ENCODE measurements at regions not wholly inside any gene's neighbourhood (a gene's known extent, or its start where the extent isn't known, plus 50 kb on each side); places are given as distances from the start of the nearest gene placed in this dataset.
"Not testable (repeated sequence)": the region's sequence is repeated elsewhere in the genome, so short reads cannot be mapped to it uniquely, and the experiment has no call there.

DNA sequence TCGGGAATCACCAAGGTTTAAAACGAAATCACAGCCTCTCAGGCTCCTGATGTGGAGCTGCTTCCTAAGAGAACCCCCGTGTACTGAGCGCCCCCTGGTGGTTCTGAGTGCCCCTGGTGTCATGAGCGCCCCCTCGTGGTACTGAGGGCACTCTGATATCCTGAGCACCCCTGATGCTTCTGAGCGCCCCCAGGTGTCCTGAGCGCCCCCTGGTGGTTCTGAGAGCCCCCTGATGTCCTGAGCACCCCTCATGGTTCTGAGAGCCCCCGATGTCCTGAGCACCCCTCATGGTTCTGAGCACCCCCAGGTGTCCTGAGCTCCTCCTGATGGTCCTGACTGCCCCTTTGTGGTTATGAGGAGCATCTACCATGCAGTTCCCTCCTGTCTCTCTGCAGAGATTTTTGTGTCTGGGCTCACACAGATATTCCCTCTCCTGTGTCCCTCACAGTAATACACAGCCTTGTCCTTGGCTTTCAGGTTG lies 1092.1 kb downstream of the TMEM121 start:
- not testable (repeated sequence) for H2AFZ ChIP-seq (ENCODE audit: insufficient read depth, low read length, poor library complexity); H3K23ac ChIP-seq (ENCODE audit: low read length); H3K4me3 ChIP-seq (ENCODE audit: low read depth, low read length); H2BK5ac ChIP-seq (ENCODE audit: low read depth, low read length, poor library complexity); H4K12ac ChIP-seq (ENCODE audit: low read depth, low read length); H3K4me2 ChIP-seq (ENCODE audit: low read length); H3K36me3 ChIP-seq (ENCODE audit: control insufficient read depth in 1 of 2, insufficient read depth in 2 of 2, low read length in 2 of 2); H3K4ac ChIP-seq (ENCODE audit: low read depth, low read length); H2AK5ac ChIP-seq (ENCODE audit: low read length); H3K14ac ChIP-seq (ENCODE audit: low read length); H2BK120ac ChIP-seq (ENCODE audit: insufficient read depth, low read length, poor library complexity); H3K79me1 ChIP-seq (ENCODE audit: low read length); H4K8ac ChIP-seq (ENCODE audit: low read depth, low read length); H3K27ac ChIP-seq (ENCODE audit: low read depth, low read length); H3K4me1 ChIP-seq (ENCODE audit: control insufficient read depth in 1 of 2, insufficient read depth in 2 of 2, low read length in 2 of 2); H2BK12ac ChIP-seq (ENCODE audit: low read length); H3K9ac ChIP-seq (ENCODE audit: low read length); H3K27me3 ChIP-seq (ENCODE audit: insufficient read depth, low read length); H3K18ac ChIP-seq (ENCODE audit: low read length); H3K79me2 ChIP-seq (ENCODE audit: control insufficient read depth, insufficient read depth, low read length, poor library complexity); H4K91ac ChIP-seq (ENCODE audit: low read depth, low read length)
- H3K9me3 ChIP-seq (ENCODE audit: insufficient read depth, low read depth, low read length) = peaks cover 32% of the 10 kb centered on the region
- peak in 1 of 2 donors; percentile 17 for DNase-seq
- no CpG with 5 or more reads among the region's 9 CpGs for WGBS (ENCODE audit: extremely low coverage, insufficient coverage, insufficient read length)

DNA sequence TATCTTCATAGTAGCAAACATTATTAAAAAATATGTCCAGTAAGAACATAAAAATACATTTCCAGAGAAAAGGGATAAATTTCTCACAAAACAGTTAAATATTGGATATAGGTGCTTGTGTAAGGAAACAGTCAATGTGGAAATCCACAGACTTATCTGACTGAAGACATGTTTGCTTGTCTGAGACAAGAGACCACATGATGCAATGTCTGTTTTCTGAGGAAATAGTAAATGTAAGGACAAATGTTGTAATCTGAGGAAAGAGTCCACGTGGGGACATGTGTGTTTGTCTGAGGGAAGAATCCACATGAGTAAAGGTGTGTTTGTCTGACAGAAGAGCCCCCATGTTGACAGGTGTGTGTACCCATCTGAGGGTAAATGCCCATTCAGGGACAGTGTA lies 1093.2 kb downstream of the TMEM121 start:
- no peak overlapping the region for H2AK5ac ChIP-seq (ENCODE audit: low read length)
- no peaks in the 10 kb centered on the region for H3K4me1 ChIP-seq (ENCODE audit: control insufficient read depth in 1 of 2, insufficient read depth in 2 of 2, low read length in 2 of 2)
- H4K91ac ChIP-seq (ENCODE audit: low read depth, low read length) = no peak overlapping the region
- H2BK5ac ChIP-seq (ENCODE audit: low read depth, low read length, poor library complexity) = no peak overlapping the region
- H3K4me3 ChIP-seq (ENCODE audit: low read depth, low read length) = no peak overlapping the region
- DNase-seq = no peak
- no peaks in the 10 kb centered on the region for H3K27me3 ChIP-seq (ENCODE audit: insufficient read depth, low read length)
- H3K9me3 ChIP-seq (ENCODE audit: insufficient read depth, low read depth, low read length) = peaks cover 31% of the 10 kb centered on the region
- H3K23ac ChIP-seq (ENCODE audit: low read length) = no peak overlapping the region
- no peak overlapping the region for H4K12ac ChIP-seq (ENCODE audit: low read depth, low read length)
- H3K9ac ChIP-seq (ENCODE audit: low read length) = no peak overlapping the region
- H4K8ac ChIP-seq (ENCODE audit: low read depth, low read length) = no peak overlapping the region
- H3K4ac ChIP-seq (ENCODE audit: low read depth, low read length) = no peak overlapping the region
- H3K79me1 ChIP-seq (ENCODE audit: low read length) = no peaks in the 10 kb centered on the region
- H3K79me2 ChIP-seq (ENCODE audit: control insufficient read depth, insufficient read depth, low read length, poor library complexity) = no peaks in the 10 kb centered on the region
- no peak overlapping the region for H3K18ac ChIP-seq (ENCODE audit: low read length)
- H3K27ac ChIP-seq (ENCODE audit: low read depth, low read length) = no peak overlapping the region
- WGBS (ENCODE audit: extremely low coverage, insufficient coverage, insufficient read length) = no CpG with 5 or more reads among the region's 1 CpG
- H2BK12ac ChIP-seq (ENCODE audit: low read length) = no peak overlapping the region
- H3K4me2 ChIP-seq (ENCODE audit: low read length) = no peak overlapping the region
- H2AFZ ChIP-seq (ENCODE audit: insufficient read depth, low read length, poor library complexity) = no peak overlapping the region
- H3K14ac ChIP-seq (ENCODE audit: low read length) = no peak overlapping the region
- no peak overlapping the region for H2BK120ac ChIP-seq (ENCODE audit: insufficient read depth, low read length, poor library complexity)
- no peaks in the 10 kb centered on the region for H3K36me3 ChIP-seq (ENCODE audit: control insufficient read depth in 1 of 2, insufficient read depth in 2 of 2, low read length in 2 of 2)

DNA sequence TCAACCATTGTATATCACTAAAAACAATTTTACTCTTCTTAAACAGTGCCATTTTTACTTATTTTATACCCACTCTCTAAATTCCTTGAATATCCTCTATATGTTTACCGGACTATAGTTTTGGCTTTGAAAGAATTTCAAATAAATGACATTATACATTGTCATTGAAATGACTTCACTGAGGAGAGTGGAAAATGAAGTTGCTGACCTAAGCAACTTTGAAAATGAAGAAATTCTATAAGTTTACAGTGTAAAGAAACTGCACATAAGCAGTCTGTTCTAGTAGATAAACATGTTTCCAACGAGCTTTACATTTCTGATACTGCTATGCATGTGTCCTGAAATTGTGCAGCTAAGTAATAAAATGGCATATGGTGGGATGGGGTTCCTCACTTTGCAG lies 1094.0 kb downstream of the TMEM121 start:
- no CpG with 5 or more reads among the region's 2 CpGs for WGBS (ENCODE audit: extremely low coverage, insufficient coverage, insufficient read length)
- no peak overlapping the region for H3K27ac ChIP-seq (ENCODE audit: low read depth, low read length)
- H2BK120ac ChIP-seq (ENCODE audit: insufficient read depth, low read length, poor library complexity) = no peak overlapping the region
- H3K79me1 ChIP-seq (ENCODE audit: low read length) = no peaks in the 10 kb centered on the region
- no peak overlapping the region for H3K23ac ChIP-seq (ENCODE audit: low read length)
- H4K12ac ChIP-seq (ENCODE audit: low read depth, low read length) = no peak overlapping the region
- no peak overlapping the region for H4K8ac ChIP-seq (ENCODE audit: low read depth, low read length)
- H2BK5ac ChIP-seq (ENCODE audit: low read depth, low read length, poor library complexity) = no peak overlapping the region
- no peak overlapping the region for H2AFZ ChIP-seq (ENCODE audit: insufficient read depth, low read length, poor library complexity)
- H3K4me2 ChIP-seq (ENCODE audit: low read length) = no peak overlapping the region
- peaks cover 31% of the 10 kb centered on the region for H3K9me3 ChIP-seq (ENCODE audit: insufficient read depth, low read depth, low read length)
- H3K4me3 ChIP-seq (ENCODE audit: low read depth, low read length) = no peak overlapping the region
- no peak overlapping the region for H2BK12ac ChIP-seq (ENCODE audit: low read length)
- no peaks in the 10 kb centered on the region for H3K36me3 ChIP-seq (ENCODE audit: control insufficient read depth in 1 of 2, insufficient read depth in 2 of 2, low read length in 2 of 2)
- H3K9ac ChIP-seq (ENCODE audit: low read length) = no peak overlapping the region
- H3K18ac ChIP-seq (ENCODE audit: low read length) = no peak overlapping the region
- H3K27me3 ChIP-seq (ENCODE audit: insufficient read depth, low read length) = no peaks in the 10 kb centered on the region
- no peak overlapping the region for H3K14ac ChIP-seq (ENCODE audit: low read length)
- DNase-seq = no peak
- H2AK5ac ChIP-seq (ENCODE audit: low read length) = no peak overlapping the region
- H3K4me1 ChIP-seq (ENCODE audit: control insufficient read depth in 1 of 2, insufficient read depth in 2 of 2, low read length in 2 of 2) = no peaks in the 10 kb centered on the region
- H3K4ac ChIP-seq (ENCODE audit: low read depth, low read length) = no peak overlapping the region
- H4K91ac ChIP-seq (ENCODE audit: low read depth, low read length) = no peak overlapping the region
- no peaks in the 10 kb centered on the region for H3K79me2 ChIP-seq (ENCODE audit: control insufficient read depth, insufficient read depth, low read length, poor library complexity)

DNA sequence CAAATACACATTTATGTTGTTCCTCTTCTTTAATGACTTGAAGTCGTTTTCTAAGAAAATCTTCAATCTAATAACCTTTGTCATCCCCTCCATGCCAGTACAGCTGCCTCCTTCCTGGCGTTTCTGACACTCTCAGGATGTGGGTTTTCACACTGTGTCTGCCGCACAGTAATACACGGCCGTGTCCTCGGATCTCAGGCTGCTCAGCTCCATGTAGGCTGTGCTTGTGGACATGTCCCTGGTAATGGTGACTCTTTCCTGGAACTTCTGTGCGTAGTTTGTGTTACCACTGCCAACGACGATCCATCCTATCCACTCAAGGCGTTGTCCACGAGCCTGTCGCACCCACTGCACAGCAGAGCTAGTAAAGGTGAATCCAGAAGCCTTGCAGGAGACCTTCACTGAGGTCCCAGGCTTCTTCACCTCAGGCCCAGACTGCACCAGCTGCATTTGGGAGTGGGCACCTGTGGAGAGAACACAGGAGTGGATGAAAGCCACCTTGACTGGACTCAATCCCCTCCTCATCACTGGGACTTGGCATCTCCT lies 1095.9 kb downstream of the TMEM121 start:
- Histone ChIP-seq H2BK5ac (ENCODE audit: low read depth, low read length, poor library complexity) (no peak overlapping the region), H3K14ac (ENCODE audit: low read length) (no peak overlapping the region), H4K91ac (ENCODE audit: low read depth, low read length) (no peak overlapping the region), H3K36me3 (ENCODE audit: control insufficient read depth in 1 of 2, insufficient read depth in 2 of 2, low read length in 2 of 2) (no peaks in the 10 kb centered on the region), H2AFZ (ENCODE audit: insufficient read depth, low read length, poor library complexity) (no peak overlapping the region), H3K9ac (ENCODE audit: low read length) (no peak overlapping the region), H3K4me2 (ENCODE audit: low read length) (no peak overlapping the region), H3K23ac (ENCODE audit: low read length) (no peak overlapping the region), H3K27me3 (ENCODE audit: insufficient read depth, low read length) (no peaks in the 10 kb centered on the region), H3K4me1 (ENCODE audit: control insufficient read depth in 1 of 2, insufficient read depth in 2 of 2, low read length in 2 of 2) (no peaks in the 10 kb centered on the region), H2AK5ac (ENCODE audit: low read length) (no peak overlapping the region), H2BK120ac (ENCODE audit: insufficient read depth, low read length, poor library complexity) (no peak overlapping the region), H3K18ac (ENCODE audit: low read length) (no peak overlapping the region), H3K27ac (ENCODE audit: low read depth, low read length) (no peak overlapping the region), H4K12ac (ENCODE audit: low read depth, low read length) (no peak overlapping the region), H4K8ac (ENCODE audit: low read depth, low read length) (no peak overlapping the region), H3K4me3 (ENCODE audit: low read depth, low read length) (no peak overlapping the region), H3K9me3 (ENCODE audit: insufficient read depth, low read depth, low read length) (peaks cover 23% of the 10 kb centered on the region), H2BK12ac (ENCODE audit: low read length) (no peak overlapping the region), H3K4ac (ENCODE audit: low read depth, low read length) (no peak overlapping the region), H3K79me2 (ENCODE audit: control insufficient read depth, insufficient read depth, low read length, poor library complexity) (no peaks in the 10 kb centered on the region), H3K79me1 (ENCODE audit: low read length) (no peaks in the 10 kb centered on the region)
- no peak for DNase-seq
- WGBS (ENCODE audit: extremely low coverage, insufficient coverage, insufficient read length) = no CpG with 5 or more reads among the region's 12 CpGs
